H9 (cell line): ENCODE measurements at regions not wholly inside any gene's neighbourhood (a gene's known extent, or its start where the extent isn't known, plus 50 kb on each side); places are given as distances from the start of the nearest gene placed in this dataset.

Experiments
- DNase-seq: peaks from one replicate; pipeline ENCODE4 v3.0.0-alpha.2; 2017
- H2AFZ ChIP-seq: one replicate; pipeline ENCODE4 v1.6.1; 2013; ENCODE audit warnings: mild to moderate bottlenecking, low read length, control low read depth, moderate library complexity
- H2AK5ac ChIP-seq: 2 replicates; pipeline ENCODE4 v1.6.1; 2013; ENCODE audit warnings: low read length, control low read depth, mixed read lengths; ENCODE audit not compliant: insufficient read length
- H2BK120ac ChIP-seq: one replicate; pipeline ENCODE4 v1.6.1; 2013; ENCODE audit warnings: low read depth, mild to moderate bottlenecking, low read length, control low read depth, inconsistent platforms; ENCODE audit not compliant: poor library complexity, severe bottlenecking
- H2BK12ac ChIP-seq: 2 replicates; pipeline ENCODE4 v1.6.1; 2013; ENCODE audit warnings: low read length, control low read depth, mixed read lengths, low read depth; ENCODE audit not compliant: insufficient read length
- H2BK15ac ChIP-seq: 2 replicates; pipeline ENCODE4 v1.6.1; 2013; ENCODE audit warnings: low read depth, low read length, control low read depth
- H2BK20ac ChIP-seq: one replicate; pipeline ENCODE4 v1.6.1; 2013; ENCODE audit warnings: low read depth, mild to moderate bottlenecking, low read length, control low read depth, inconsistent platforms; ENCODE audit not compliant: poor library complexity, severe bottlenecking
- H2BK5ac ChIP-seq: 2 replicates; pipeline ENCODE4 v1.6.1; 2013; ENCODE audit warnings: low read length, control low read depth, mixed read lengths; ENCODE audit not compliant: insufficient read length
- H3K14ac ChIP-seq: 2 replicates; pipeline ENCODE4 v1.6.1; 2013; ENCODE audit warnings: low read length, control low read depth; ENCODE audit not compliant: insufficient read depth
- H3K18ac ChIP-seq: 2 replicates; pipeline ENCODE4 v1.6.1; 2013; ENCODE audit warnings: low read depth, mild to moderate bottlenecking, mixed read lengths, low read length, control low read depth; ENCODE audit not compliant: insufficient read length
- H3K23ac ChIP-seq: 2 replicates; pipeline ENCODE4 v1.6.1; 2013; ENCODE audit warnings: low read length, control low read depth, mixed read lengths, low read depth; ENCODE audit not compliant: insufficient read length
- H3K23me2 ChIP-seq: 2 replicates; pipeline ENCODE4 v1.6.1; 2013; ENCODE audit warnings: low read depth, mild to moderate bottlenecking, mixed read lengths, low read length, control low read depth; ENCODE audit not compliant: insufficient read length, poor library complexity, severe bottlenecking
- H3K27ac ChIP-seq: 2 replicates; pipeline ENCODE4 v1.5.1; 2013; ENCODE audit warnings: low read length, control low read depth, mixed read lengths, low read depth; ENCODE audit not compliant: insufficient read length
- H3K27me3 ChIP-seq: 2 replicates; pipeline ENCODE4 v1.6.1; 2013; ENCODE audit warnings: low read length, control low read depth, inconsistent platforms; ENCODE audit not compliant: insufficient read depth
- H3K4ac ChIP-seq: 2 replicates; pipeline ENCODE4 v1.6.1; 2013; ENCODE audit warnings: low read depth, mild to moderate bottlenecking, control low read depth, inconsistent platforms, low read length, moderate library complexity
- H3K4me1 ChIP-seq: 2 replicates; pipeline ENCODE4 v1.6.1; 2013; ENCODE audit warnings: low read length, control low read depth, inconsistent platforms; ENCODE audit not compliant: insufficient read depth
- H3K4me2 ChIP-seq: 2 replicates; pipeline ENCODE4 v1.6.1; 2013; ENCODE audit warnings: low read length, control low read depth, mixed read lengths; ENCODE audit not compliant: insufficient read length, insufficient read depth
- H3K56ac ChIP-seq: 2 replicates; pipeline ENCODE4 v1.6.1; 2013; ENCODE audit warnings: low read depth, mild to moderate bottlenecking, mixed read lengths, low read length, control low read depth; ENCODE audit not compliant: insufficient read length
- H3K79me1 ChIP-seq: 2 replicates; pipeline ENCODE4 v1.6.1; 2013; ENCODE audit warnings: low read depth, mild to moderate bottlenecking, moderate library complexity, low read length, control low read depth, inconsistent platforms; ENCODE audit not compliant: insufficient read depth, poor library complexity, severe bottlenecking
- H3K79me2 ChIP-seq: 2 replicates; pipeline ENCODE4 v1.6.1; 2013; ENCODE audit warnings: low read length, control low read depth, inconsistent platforms; ENCODE audit not compliant: insufficient read depth
- H3K9ac ChIP-seq: 2 replicates; pipeline ENCODE4 v1.6.1; 2013; ENCODE audit warnings: low read length, control low read depth, mixed read lengths; ENCODE audit not compliant: insufficient read length; ENCODE audit errors: extremely low read depth
- H3K9me3 ChIP-seq: one replicate; pipeline ENCODE4 v1.6.1; 2013; ENCODE audit warnings: low read depth, low read length, inconsistent platforms; ENCODE audit not compliant: control insufficient read depth
- H3T11ph ChIP-seq: one replicate; pipeline ENCODE4 v1.6.1; 2013; ENCODE audit warnings: mild to moderate bottlenecking, low read length, control low read depth, inconsistent platforms
- H4K20me1 ChIP-seq: one replicate; pipeline ENCODE4 v1.6.1; 2013; ENCODE audit not compliant: control insufficient read depth, insufficient read length, insufficient read depth
- H4K5ac ChIP-seq: 2 replicates; pipeline ENCODE4 v1.6.1; 2013; ENCODE audit warnings: low read depth, mild to moderate bottlenecking, mixed read lengths, low read length, control low read depth; ENCODE audit not compliant: insufficient read length
- H4K8ac ChIP-seq: replicated peaks from 2 replicates; pipeline ENCODE4 v1.6.1; 2013; ENCODE audit warnings: low read length, control low read depth, mixed read lengths, low read depth; ENCODE audit not compliant: insufficient read length
- H4K91ac ChIP-seq: 2 replicates; pipeline ENCODE4 v1.6.1; 2013; ENCODE audit warnings: low read depth, mild to moderate bottlenecking, moderate library complexity, mixed read lengths, low read length, control low read depth; ENCODE audit not compliant: insufficient read length
- H3K27ac Mint-ChIP-seq, 3 experiments: 2 replicates in 2 of 3; 3 replicates in 1 of 3; pipeline ENCODE4 v1.8.0; 2020 to 2021; ENCODE audit warnings: mixed read lengths in 3 of 3, mild to moderate bottlenecking in 1 of 3, moderate library complexity in 1 of 3
- H3K27me3 Mint-ChIP-seq: 2 replicates; pipeline ENCODE4 v1.8.0; 2021; ENCODE audit warnings: low read depth, mild to moderate bottlenecking, moderate library complexity, mixed read lengths
- H3K36me3 Mint-ChIP-seq, 3 experiments: 2 replicates in 2 of 3; 3 replicates in 1 of 3; pipeline ENCODE4 v1.8.0; 2020 to 2021; ENCODE audit warnings: low read depth in 3 of 3, mixed read lengths in 3 of 3; ENCODE audit not compliant: insufficient read depth in 1 of 3
- H3K4me1 Mint-ChIP-seq, 2 experiments: 2 replicates each; pipeline ENCODE4 v1.8.0; 2020; ENCODE audit warnings: mixed read lengths in 2 of 2
- H3K4me3 Mint-ChIP-seq, 2 experiments: 2 replicates in 1 of 2; 3 replicates in 1 of 2; pipeline ENCODE4 v1.8.0; 2020 to 2021; ENCODE audit warnings: mild to moderate bottlenecking in 2 of 2, mixed read lengths in 2 of 2, moderate library complexity in 1 of 2
- H3K9me3 Mint-ChIP-seq, 2 experiments: 2 replicates in 1 of 2; 3 replicates in 1 of 2; pipeline ENCODE4 v1.8.0; 2020; ENCODE audit warnings: mild to moderate bottlenecking in 2 of 2, mixed read lengths in 2 of 2, moderate library complexity in 1 of 2
- CTCF ChIP-seq: fragments of 200-600 bp; sonication (generic); conservative IDR thresholded peaks from 3 replicates; pipeline ENCODE4 v1.8.0; 2021; ENCODE audit warnings: antibody characterized with exemption, mild to moderate bottlenecking
- WGBS: extraction: QIAGEN DNeasy Blood & Tissue Kit; methylation state at CpG from one replicate; pipeline ENCODE4 v1.1.7; 2013; ENCODE audit warnings: missing lambda C conversion rate, low lambda C conversion rate, mixed read lengths; ENCODE audit not compliant: insufficient read length; ENCODE audit errors: extremely low coverage; 5-methylcytosine and 5-hydroxymethylcytosine counted together

- no peaks in the 10 kb centered on the region for H3K79me1 ChIP-seq
- H2BK12ac ChIP-seq, result no peak overlapping the region
- Mint-ChIP-seq H3K27ac (0 out of 7 replicates have a peak overlapping the region, but pooled peaks of 1 of the 3 experiments have one; percentile 15), H3K4me1 (peaks cover 2 to 6% of the 10 kb centered on the region in 2 experiments), H3K9me3 (no peaks in the 10 kb centered on the region), H3K4me3 (no peak overlapping the region), H3K36me3 (no peaks in the 10 kb centered on the region), H3K27me3 (no peaks in the 10 kb centered on the region)
- no peaks in the 10 kb centered on the region for H3K27me3 ChIP-seq
- H3K23ac ChIP-seq, result no peak overlapping the region
- H4K8ac ChIP-seq, result no peak overlapping the region
- no peak for TF ChIP-seq CTCF
- no peak overlapping the region for H3K27ac ChIP-seq
- no peaks in the 10 kb centered on the region for H4K20me1 ChIP-seq
- H3K4me2 ChIP-seq, result no peak overlapping the region
- no peak overlapping the region for H2BK5ac ChIP-seq
- no peaks in the 10 kb centered on the region for H3K9me3 ChIP-seq
- H3K4ac ChIP-seq, result no peak overlapping the region
- no peak overlapping the region for H2BK20ac ChIP-seq
- no peak overlapping the region for H4K91ac ChIP-seq
- no peak overlapping the region for H3K9ac ChIP-seq
- no peak overlapping the region for H2AFZ ChIP-seq
- H4K5ac ChIP-seq, result no peak overlapping the region
- H3K23me2 ChIP-seq, result no peaks in the 10 kb centered on the region
- no peak overlapping the region for H2BK15ac ChIP-seq
- no peaks in the 10 kb centered on the region for H3K4me1 ChIP-seq
- no peak overlapping the region for H3K56ac ChIP-seq
- H3K18ac ChIP-seq, result no peak overlapping the region
- DNase-seq, result no peak
- H3K14ac ChIP-seq, result no peak overlapping the region
- WGBS, result no CpG with 5 or more reads among the region's 42 CpGs
- no peak overlapping the region for H2AK5ac ChIP-seq
- no peak overlapping the region for H2BK120ac ChIP-seq
- no peak overlapping the region for H3T11ph ChIP-seq
- H3K79me2 ChIP-seq, result no peaks in the 10 kb centered on the region
Measured at GRCh38 chr10:3287572-3288445, 115.2 kb upstream of the PITRM1 start.
